H1 (cell line): ENCODE measurements at regions not wholly inside any gene's neighbourhood (a gene's known extent, or its start where the extent isn't known, plus 50 kb on each side); places are given as distances from the start of the nearest gene placed in this dataset.

ENCODE experiments used
- CTCF ChIA-PET: fragments of 300-600 bp; sonication (Branson Sonifier 250); formaldehyde crosslinking; loops from one replicate; lab custom pipeline; 2021; ENCODE audit not compliant: partially characterized antibody; lab: Charles Lee
- POLR2A ChIA-PET: fragments of 300-600 bp; sonication (Branson Sonifier 250); formaldehyde crosslinking; loops from one replicate; lab custom pipeline; 2021; ENCODE audit warnings: inconsistent platforms; ENCODE audit not compliant: partially characterized antibody; lab: Charles Lee
- DNase-seq, 2 experiments: peaks; one replicate each; pipeline versions ENCODE4 v3.0.0 to v3.0.0-alpha.2; 2010 to 2022; ENCODE audit warnings: low spot score in 2 of 2, low read depth in 1 of 2, mixed read lengths in 1 of 2
- FAIRE-seq: peaks from 2 replicates; lab custom pipeline; 2011; peaks lifted over from hg19 to GRCh38; lab: Jason Lieb, UNC
- H2AFZ ChIP-seq: 2 replicates; pipeline ENCODE4 v1.8.1; 2012; ENCODE audit warnings: low read length, inconsistent platforms
- H2AK5ac ChIP-seq: 2 replicates; pipeline ENCODE4 v1.6.1; 2013; ENCODE audit warnings: low read depth, low read length
- H2BK120ac ChIP-seq: replicated peaks from 2 replicates; pipeline ENCODE3; 2013; ENCODE audit warnings: low read depth, low read length, inconsistent platforms
- H2BK12ac ChIP-seq: 2 replicates; pipeline ENCODE4 v1.6.1; 2013; ENCODE audit warnings: low read depth, low read length
- H2BK15ac ChIP-seq: 2 replicates; pipeline ENCODE4 v1.6.1; 2013; ENCODE audit warnings: low read length
- H2BK20ac ChIP-seq: 2 replicates; pipeline ENCODE4 v1.6.1; 2013; ENCODE audit warnings: low read length
- H2BK5ac ChIP-seq: 2 replicates; pipeline ENCODE4 v1.6.1; 2013; ENCODE audit warnings: low read depth, low read length
- H3K14ac ChIP-seq: 2 replicates; pipeline ENCODE4 v1.6.1; 2013; ENCODE audit warnings: inconsistent platforms; ENCODE audit not compliant: insufficient read length
- H3K18ac ChIP-seq: 2 replicates; pipeline ENCODE4 v1.6.1; 2013; ENCODE audit warnings: low read length; ENCODE audit errors: extremely low read depth
- H3K23ac ChIP-seq: 2 replicates; pipeline ENCODE4 v1.6.1; 2013; ENCODE audit warnings: inconsistent platforms; ENCODE audit not compliant: insufficient read length
- H3K23me2 ChIP-seq: 2 replicates; pipeline ENCODE4 v1.6.1; 2013; ENCODE audit warnings: low read depth, low read length
- H3K27ac ChIP-seq: 2 replicates; pipeline ENCODE4 v1.6.1; 2011; ENCODE audit warnings: low read depth, low read length, inconsistent platforms
- H3K27me3 ChIP-seq, 4 experiments: replicated peaks in 1 of 4; 1 replicate in 1 of 4; 2 replicates in 3 of 4; pipeline versions ENCODE4 v1.6.1 to v1.8.1; 2011 to 2013; ENCODE audit warnings: low read length in 3 of 4, mild to moderate bottlenecking in 3 of 4, inconsistent platforms in 2 of 4, mixed read lengths in 2 of 4, moderate library complexity in 1 of 4; ENCODE audit not compliant: control insufficient read depth in 3 of 4, insufficient read depth in 3 of 4; ENCODE audit errors: extremely low read depth in 1 of 4
- H3K36me3 ChIP-seq, 4 experiments: 2 replicates each; pipeline versions ENCODE4 v1.6.1 to v1.8.1; 2011 to 2013; ENCODE audit warnings: mild to moderate bottlenecking in 4 of 4, low read length in 3 of 4, moderate library complexity in 2 of 4, control low read depth in 1 of 4, inconsistent platforms in 1 of 4; ENCODE audit not compliant: insufficient read depth in 4 of 4, control insufficient read depth in 2 of 4
- H3K4ac ChIP-seq: replicated peaks from 2 replicates; pipeline ENCODE3; 2013; ENCODE audit warnings: low read length, low read depth, mixed read lengths, inconsistent platforms; ENCODE audit not compliant: insufficient read length
- H3K4me1 ChIP-seq, 4 experiments: replicated peaks in 1 of 4; 1 replicate in 1 of 4; 2 replicates in 3 of 4; pipeline versions ENCODE4 v1.6.1 to v1.8.1; 2011 to 2013; ENCODE audit warnings: low read length in 3 of 4, inconsistent platforms in 2 of 4, mixed read lengths in 1 of 4; ENCODE audit not compliant: insufficient read depth in 4 of 4, control insufficient read depth in 3 of 4
- H3K4me2 ChIP-seq, 2 experiments: 2 replicates each; pipeline versions ENCODE4 v1.6.1 to v1.8.1; 2011 to 2013; ENCODE audit warnings: low read depth in 2 of 2, low read length in 2 of 2, control low read depth in 1 of 2, inconsistent platforms in 1 of 2, mild to moderate bottlenecking in 1 of 2; ENCODE audit not compliant: insufficient read depth in 1 of 2
- H3K4me3 ChIP-seq, 4 experiments: fragments of 200-600, 300-600 bp in 1 of 4; sonication (generic), shearing (Covaris generic), sonication (Bioruptor Twin) in 1 of 4; 2 replicates each; pipeline versions ENCODE4 v1.5.1 to v1.8.1; 2011 to 2016; ENCODE audit warnings: low read length in 4 of 4, low read depth in 3 of 4, control low read depth in 2 of 4, inconsistent platforms in 2 of 4, mild to moderate bottlenecking in 2 of 4, mixed read lengths in 1 of 4, moderate library complexity in 1 of 4; ENCODE audit not compliant: insufficient read depth in 2 of 4; ENCODE audit errors: extremely low read depth in 1 of 4
- H3K56ac ChIP-seq: replicated peaks from 2 replicates; pipeline ENCODE3; 2013; ENCODE audit warnings: low read depth, mild to moderate bottlenecking, mixed read lengths, low read length, inconsistent platforms; ENCODE audit not compliant: insufficient read length
- H3K79me1 ChIP-seq: 2 replicates; pipeline ENCODE4 v1.6.1; 2013; ENCODE audit warnings: low read depth, low read length, control low read depth
- H3K79me2 ChIP-seq, 2 experiments: 2 replicates each; pipeline versions ENCODE4 v1.6.1 to v1.8.1; 2012 to 2013; ENCODE audit warnings: low read length in 2 of 2, mild to moderate bottlenecking in 2 of 2, inconsistent platforms in 1 of 2; ENCODE audit not compliant: insufficient read depth in 2 of 2, control insufficient read depth in 1 of 2
- H3K9ac ChIP-seq, 4 experiments: replicated peaks in 1 of 4; 1 replicate in 1 of 4; 2 replicates in 3 of 4; pipeline versions ENCODE4 v1.6.1 to v1.8.1; 2011 to 2013; ENCODE audit warnings: low read depth in 3 of 4, low read length in 3 of 4, control low read depth in 2 of 4, mild to moderate bottlenecking in 2 of 4, moderate library complexity in 2 of 4, inconsistent platforms in 1 of 4; ENCODE audit errors: extremely low read depth in 1 of 4
- H3K9me3 ChIP-seq, 2 experiments: 2 replicates each; pipeline versions ENCODE4 v1.6.1 to v1.8.1; 2012 to 2013; ENCODE audit warnings: mild to moderate bottlenecking in 2 of 2, moderate library complexity in 2 of 2, control low read depth in 1 of 2, inconsistent platforms in 1 of 2, low read depth in 1 of 2, low read length in 1 of 2, mixed read lengths in 1 of 2; ENCODE audit not compliant: insufficient read depth in 2 of 2
- H4K20me1 ChIP-seq, 2 experiments: replicated peaks in 1 of 2; 2 replicates each; pipeline versions ENCODE3 to v1.8.1; 2011 to 2013; ENCODE audit warnings: inconsistent platforms in 2 of 2, low read length in 2 of 2, mild to moderate bottlenecking in 1 of 2; ENCODE audit not compliant: insufficient read depth in 2 of 2, control insufficient read depth in 1 of 2
- H4K5ac ChIP-seq: 2 replicates; pipeline ENCODE4 v1.6.1; 2013; ENCODE audit warnings: low read length, low read depth, mixed read lengths, inconsistent platforms; ENCODE audit not compliant: insufficient read length
- H4K8ac ChIP-seq: 2 replicates; pipeline ENCODE4 v1.8.0; 2013; ENCODE audit warnings: mild to moderate bottlenecking, moderate library complexity, low read length, inconsistent platforms; ENCODE audit not compliant: insufficient read depth; ENCODE audit errors: extremely low read depth
- H4K91ac ChIP-seq: replicated peaks from 2 replicates; pipeline ENCODE3; 2013; ENCODE audit warnings: low read length, mixed read lengths, inconsistent platforms; ENCODE audit not compliant: insufficient read length
- CBX8 ChIP-seq: fragments of 300-800, 300-1000 bp; sonication (generic); IDR thresholded peaks from 2 replicates; pipeline ENCODE4 v1.7.1; 2016; ENCODE audit warnings: low read depth, low read length, borderline replicate concordance
- MAFK ChIP-seq: IDR thresholded peaks from 2 replicates; pipeline ENCODE4 v1.6.1; 2012; ENCODE audit warnings: low read depth, mild to moderate bottlenecking, improper control_type of control experiment, low read length
- POLR2AphosphoS5 ChIP-seq: IDR thresholded peaks from 2 replicates; pipeline ENCODE4 v1.6.1; 2011; ENCODE audit warnings: low read depth, low read length
- RAD21 ChIP-seq, 2 experiments: IDR thresholded peaks in 1 of 2; conservative IDR thresholded peaks in 1 of 2; 2 replicates each; pipeline ENCODE4 v1.6.1; 2011; ENCODE audit warnings: low read depth in 2 of 2, low read length in 2 of 2, improper control_type of control experiment in 1 of 2, inconsistent platforms in 1 of 2, mild to moderate bottlenecking in 1 of 2, moderate library complexity in 1 of 2
- SIX5 ChIP-seq: IDR thresholded peaks from 2 replicates; pipeline ENCODE4 v1.6.1; 2011; ENCODE audit warnings: mild to moderate bottlenecking, low read depth, low read length
- TAF1 ChIP-seq: IDR thresholded peaks from 2 replicates; pipeline ENCODE4 v1.6.1; 2011; ENCODE audit warnings: mild to moderate bottlenecking, low read depth, low read length
- WGBS, 2 experiments: shearing (Covaris generic) in 1 of 2; methylation state at CpG; one replicate each; pipeline versions ENCODE4 v1.1.6 to v1.1.7; 2013 to 2015; ENCODE audit warnings: low lambda C conversion rate in 2 of 2, mixed read lengths in 2 of 2, inconsistent platforms in 1 of 2, low coverage in 1 of 2, missing lambda C conversion rate in 1 of 2; ENCODE audit not compliant: insufficient replicate concordance in 2 of 2, insufficient coverage in 1 of 2, insufficient read length in 1 of 2; ENCODE audit errors: extremely low coverage in 1 of 2, missing lambda C conversion rate in 1 of 2; 5-methylcytosine and 5-hydroxymethylcytosine counted together
- TF ChIP-seq, protein P1 (sequence below): IDR thresholded peaks from 2 replicates; pipeline ENCODE4 v1.6.1; 2012; ENCODE audit warnings: low read length, inconsistent platforms
- TF ChIP-seq, protein P2 (sequence below): IDR thresholded peaks from 2 replicates; pipeline ENCODE4 v1.6.1; 2012; ENCODE audit warnings: inconsistent platforms

DNA sequence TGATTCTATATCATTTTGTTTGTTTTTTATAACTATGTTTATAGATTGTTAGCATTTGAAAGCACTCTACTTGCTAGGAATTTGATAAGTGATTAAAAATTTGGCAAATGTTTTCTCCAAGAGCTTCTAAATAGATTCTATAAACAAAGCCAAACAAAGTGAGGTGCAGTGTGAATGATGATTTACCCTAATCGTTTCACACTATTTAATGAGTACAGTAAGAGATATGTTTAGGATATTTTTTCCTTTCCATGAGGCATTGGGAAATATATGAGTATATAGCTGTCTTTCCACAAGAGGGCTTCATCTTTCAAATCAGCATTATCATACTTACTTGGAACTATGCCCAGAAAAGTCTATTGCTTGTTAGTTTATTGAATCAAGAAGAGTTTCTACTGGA, 277.0 kb upstream of the BRINP3 start:
- 81% methylated on average over 1 of the region's 1 CpG; no CpG with 5 or more reads in 1 of the 2 experiments for WGBS, 2 experiments
- no peak overlapping the region for H3K4me2 ChIP-seq
- H3K56ac ChIP-seq: no peak overlapping the region
- TF ChIP-seq, protein P1, sequence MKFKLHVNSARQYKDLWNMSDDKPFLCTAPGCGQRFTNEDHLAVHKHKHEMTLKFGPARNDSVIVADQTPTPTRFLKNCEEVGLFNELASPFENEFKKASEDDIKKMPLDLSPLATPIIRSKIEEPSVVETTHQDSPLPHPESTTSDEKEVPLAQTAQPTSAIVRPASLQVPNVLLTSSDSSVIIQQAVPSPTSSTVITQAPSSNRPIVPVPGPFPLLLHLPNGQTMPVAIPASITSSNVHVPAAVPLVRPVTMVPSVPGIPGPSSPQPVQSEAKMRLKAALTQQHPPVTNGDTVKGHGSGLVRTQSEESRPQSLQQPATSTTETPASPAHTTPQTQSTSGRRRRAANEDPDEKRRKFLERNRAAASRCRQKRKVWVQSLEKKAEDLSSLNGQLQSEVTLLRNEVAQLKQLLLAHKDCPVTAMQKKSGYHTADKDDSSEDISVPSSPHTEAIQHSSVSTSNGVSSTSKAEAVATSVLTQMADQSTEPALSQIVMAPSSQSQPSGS: no peak
- TF ChIP-seq, protein P2, sequence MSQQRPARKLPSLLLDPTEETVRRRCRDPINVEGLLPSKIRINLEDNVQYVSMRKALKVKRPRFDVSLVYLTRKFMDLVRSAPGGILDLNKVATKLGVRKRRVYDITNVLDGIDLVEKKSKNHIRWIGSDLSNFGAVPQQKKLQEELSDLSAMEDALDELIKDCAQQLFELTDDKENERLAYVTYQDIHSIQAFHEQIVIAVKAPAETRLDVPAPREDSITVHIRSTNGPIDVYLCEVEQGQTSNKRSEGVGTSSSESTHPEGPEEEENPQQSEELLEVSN: no peak
- TF ChIP-seq SIX5 (no peak), MAFK (no peak), CBX8 (no peak), POLR2AphosphoS5 (no peak), RAD21 (IDR thresholded peaks at IDR 0.05 in 1 of 2, conservative IDR thresholded peaks at IDR 0.05 in 1 of 2; ENCODE audit: low read depth in 2 of 2, low read length in 2 of 2) (no peak), TAF1 (no peak)
- H3K79me1 ChIP-seq: no peaks in the 10 kb centered on the region
- H4K8ac ChIP-seq: no peak overlapping the region
- H3K4me1 ChIP-seq: no peaks in the 10 kb centered on the region
- H3K18ac ChIP-seq: no peak overlapping the region
- DNase-seq (no peak), FAIRE-seq (no peak)
- H2AK5ac ChIP-seq: no peak overlapping the region
- H3K9ac ChIP-seq: no peak overlapping the region
- no peak overlapping the region for H3K27ac ChIP-seq
- ChIA-PET POLR2A (no interaction called here), CTCF (no interaction called here)
- no peaks in the 10 kb centered on the region for H3K23me2 ChIP-seq
- H2BK20ac ChIP-seq: no peak overlapping the region
- H3K4me3 ChIP-seq: no peak overlapping the region
- H3K36me3 ChIP-seq: no peaks in the 10 kb centered on the region
- no peak overlapping the region for H2AFZ ChIP-seq
- no peak overlapping the region for H2BK5ac ChIP-seq
- H2BK15ac ChIP-seq: no peak overlapping the region
- H3K4ac ChIP-seq: no peak overlapping the region
- H3K23ac ChIP-seq: no peak overlapping the region
- H3K9me3 ChIP-seq: no peaks in the 10 kb centered on the region
- H4K20me1 ChIP-seq: no peaks in the 10 kb centered on the region
- H2BK120ac ChIP-seq: no peak overlapping the region
- no peak overlapping the region for H4K91ac ChIP-seq
- no peaks in the 10 kb centered on the region for H3K79me2 ChIP-seq
- H3K27me3 ChIP-seq: no peaks in the 10 kb centered on the region
- H3K14ac ChIP-seq: no peak overlapping the region
- H4K5ac ChIP-seq: no peak overlapping the region
- no peak overlapping the region for H2BK12ac ChIP-seq
